CD14-positive monocyte (primary cell): ENCODE measurements at regions not wholly inside any gene's neighbourhood (a gene's known extent, or its start where the extent isn't known, plus 50 kb on each side); places are given as distances from the start of the nearest gene placed in this dataset.
"Not testable (repeated sequence)": the region's sequence is repeated elsewhere in the genome, so short reads cannot be mapped to it uniquely, and the experiment has no call there.

Source experiments
- DNase-seq, 3 donors: peaks; one replicate each; pipeline ENCODE4 v3.0.0-alpha.2; 2011 to 2022
- H2AFZ ChIP-seq: 2 replicates; pipeline ENCODE4 v1.6.0; 2012; ENCODE audit warnings: mild to moderate bottlenecking, low read depth, low read length, inconsistent platforms; ENCODE audit not compliant: insufficient read depth, poor library complexity, severe bottlenecking
- H3K27ac ChIP-seq, 2 donors: 1 replicate in 1 of 2; 2 replicates in 1 of 2; pipeline ENCODE4 v1.5.1; 2012 to 2013; ENCODE audit warnings: low read length in 2 of 2, control low read depth in 1 of 2, inconsistent platforms in 1 of 2, low read depth in 1 of 2, mild to moderate bottlenecking in 1 of 2
- H3K27me3 ChIP-seq, 2 donors: one replicate each; pipeline versions ENCODE4 v1.6.0 to v1.6.1; 2011 to 2013; ENCODE audit warnings: low read length in 2 of 2; ENCODE audit not compliant: control insufficient read depth in 2 of 2, insufficient read depth in 2 of 2
- H3K36me3 ChIP-seq, 2 donors: replicated peaks in 1 of 2; 1 replicate in 1 of 2; 2 replicates in 1 of 2; pipeline versions ENCODE4 v1.5.1 to v1.6.1; 2012 to 2013; ENCODE audit warnings: low read length in 2 of 2, control low read depth in 1 of 2, inconsistent platforms in 1 of 2, mild to moderate bottlenecking in 1 of 2; ENCODE audit not compliant: insufficient read depth in 2 of 2, control insufficient read depth in 1 of 2
- H3K4me1 ChIP-seq, 2 donors: 1 replicate in 1 of 2; 2 replicates in 1 of 2; pipeline versions ENCODE4 v1.5.1 to v1.6.1; 2012 to 2013; ENCODE audit warnings: low read length in 2 of 2, control low read depth in 1 of 2, inconsistent platforms in 1 of 2, mild to moderate bottlenecking in 1 of 2, moderate library complexity in 1 of 2; ENCODE audit not compliant: insufficient read depth in 2 of 2, control insufficient read depth in 1 of 2
- H3K4me2 ChIP-seq: replicated peaks from 2 replicates; pipeline ENCODE3; 2012; ENCODE audit warnings: low read length, moderate library complexity, mild to moderate bottlenecking; ENCODE audit not compliant: poor library complexity, severe bottlenecking; ENCODE audit errors: extremely low read depth
- H3K4me3 ChIP-seq, 3 experiments: fragments of 200-600 bp in 1 of 3; sonication (generic) in 1 of 3; replicated peaks in 1 of 3; 1 replicate in 2 of 3; 2 replicates in 1 of 3; pipeline ENCODE4 v1.5.1; 2011 to 2013; ENCODE audit warnings: low read length in 3 of 3, mild to moderate bottlenecking in 3 of 3, control low read depth in 2 of 3, low read depth in 2 of 3, inconsistent platforms in 1 of 3, moderate library complexity in 1 of 3
- H3K79me2 ChIP-seq: 2 replicates; pipeline ENCODE4 v1.6.0; 2012; ENCODE audit warnings: mild to moderate bottlenecking, control low read depth, inconsistent platforms, low read length, moderate library complexity; ENCODE audit not compliant: insufficient read depth
- H3K9ac ChIP-seq: 2 replicates; pipeline ENCODE4 v1.6.0; 2017; ENCODE audit warnings: low read length, mild to moderate bottlenecking; ENCODE audit not compliant: insufficient read depth, poor library complexity, severe bottlenecking
- H3K9me3 ChIP-seq, 2 donors: replicated peaks in 1 of 2; 1 replicate in 1 of 2; 2 replicates in 1 of 2; pipeline versions ENCODE4 v1.5.1 to v1.6.1; 2012 to 2013; ENCODE audit warnings: low read length in 2 of 2, control low read depth in 1 of 2; ENCODE audit not compliant: control insufficient read depth in 1 of 2, insufficient read depth in 1 of 2
- H4K20me1 ChIP-seq: 2 replicates; pipeline ENCODE4 v1.6.0; 2012; ENCODE audit warnings: mild to moderate bottlenecking, low read length, control low read depth, moderate library complexity; ENCODE audit not compliant: insufficient read depth
- H3K27ac Mint-ChIP-seq, 7 donors: one replicate each; pipeline ENCODE4 v1.8.0; 2020; ENCODE audit warnings: mild to moderate bottlenecking in 7 of 7, mixed read lengths in 7 of 7, moderate library complexity in 6 of 7, inconsistent platforms in 2 of 7
- H3K27me3 Mint-ChIP-seq, 3 donors: one replicate each; pipeline ENCODE4 v1.8.0; 2021 to 2022; ENCODE audit warnings: low read depth in 3 of 3, mild to moderate bottlenecking in 3 of 3, mixed read lengths in 3 of 3, moderate library complexity in 3 of 3, inconsistent platforms in 1 of 3
- H3K36me3 Mint-ChIP-seq, 2 donors: one replicate each; pipeline ENCODE4 v1.8.0; 2020; ENCODE audit warnings: mixed read lengths in 2 of 2, inconsistent platforms in 1 of 2, mild to moderate bottlenecking in 1 of 2
- H3K4me1 Mint-ChIP-seq: one replicate; pipeline ENCODE4 v1.8.0; 2020; ENCODE audit warnings: mild to moderate bottlenecking, mixed read lengths
- H3K4me3 Mint-ChIP-seq, 2 donors: one replicate each; pipeline ENCODE4 v1.8.0; 2020; ENCODE audit warnings: mild to moderate bottlenecking in 2 of 2, mixed read lengths in 2 of 2, moderate library complexity in 1 of 2
- H3K9me3 Mint-ChIP-seq, 7 donors: one replicate each; pipeline ENCODE4 v1.8.0; 2020 to 2022; ENCODE audit warnings: mixed read lengths in 7 of 7, mild to moderate bottlenecking in 6 of 7, moderate library complexity in 6 of 7, inconsistent platforms in 2 of 7
- CTCF ChIP-seq: fragments of 200-600 bp; IDR thresholded peaks from one replicate; pipeline ENCODE4 v1.8.0; 2022; ENCODE audit warnings: antibody characterized with exemption, mild to moderate bottlenecking
- WGBS: methylation state at CpG from one replicate; pipeline ENCODE4 v1.1.5; 2013; ENCODE audit warnings: missing lambda C conversion rate; ENCODE audit not compliant: insufficient coverage; 5-methylcytosine and 5-hydroxymethylcytosine counted together
- intact Hi-C, 2 donors: fragments of 100-400 bp; cut with micrococcal nuclease; formaldehyde crosslinking; loops; one replicate each; pipeline versions ENCODE4 v1.15.0 to v1.15.1; 2023

GRCh38 chr17:20721171-20721570, 141.6 kb downstream of the CDRT15L2 start:
- no peaks in the 10 kb centered on the region for H3K9me3 ChIP-seq
- H2AFZ ChIP-seq: no peak overlapping the region
- no peak overlapping the region for H3K4me3 Mint-ChIP-seq
- intact Hi-C loops: no loop called here
- H3K4me1 ChIP-seq: no peaks in the 10 kb centered on the region
- no peaks in the 10 kb centered on the region for H3K36me3 Mint-ChIP-seq
- H3K36me3 ChIP-seq: no peaks in the 10 kb centered on the region
- peaks cover 0 to 3% (median 0%) of the 10 kb centered on the region in 3 donors for H3K27me3 Mint-ChIP-seq
- 100% methylated on average over 1 of the region's 5 CpGs for WGBS
- no peak overlapping the region for H3K4me3 ChIP-seq
- no peaks in the 10 kb centered on the region for H4K20me1 ChIP-seq
- no peak for TF ChIP-seq CTCF
- no peak overlapping the region for H3K4me2 ChIP-seq
- no peaks in the 10 kb centered on the region for H3K9me3 Mint-ChIP-seq
- DNase-seq: no peak
- no peaks in the 10 kb centered on the region for H3K79me2 ChIP-seq
- H3K27ac Mint-ChIP-seq: no peak overlapping the region
- no peak overlapping the region for H3K27ac ChIP-seq
- H3K4me1 Mint-ChIP-seq: no peaks in the 10 kb centered on the region
- H3K9ac ChIP-seq: no peak overlapping the region
- H3K27me3 ChIP-seq: no peaks in the 10 kb centered on the region

GRCh38 chr17:20724391-20724790, 144.9 kb downstream of the CDRT15L2 start:
- H3K9ac ChIP-seq, DNase-seq, H3K4me3 ChIP-seq, H3K36me3 Mint-ChIP-seq, H3K4me1 ChIP-seq, H3K27ac ChIP-seq, intact Hi-C loops, H3K27ac Mint-ChIP-seq, H2AFZ ChIP-seq, H3K9me3 ChIP-seq, H3K4me2 ChIP-seq, H3K27me3 Mint-ChIP-seq, H3K4me3 Mint-ChIP-seq, H3K36me3 ChIP-seq, H3K27me3 ChIP-seq, H3K79me2 ChIP-seq, H3K4me1 Mint-ChIP-seq, H3K9me3 Mint-ChIP-seq, H4K20me1 ChIP-seq: not testable (repeated sequence)
- WGBS: no CpG with 5 or more reads among the region's 1 CpG

- H3K27ac ChIP-seq, H3K9me3 ChIP-seq, H2AFZ ChIP-seq, H3K27ac Mint-ChIP-seq, H3K36me3 Mint-ChIP-seq, H3K79me2 ChIP-seq, H3K4me3 Mint-ChIP-seq, H3K9ac ChIP-seq, H3K4me2 ChIP-seq, H3K9me3 Mint-ChIP-seq, H3K4me1 Mint-ChIP-seq, H3K27me3 Mint-ChIP-seq, H3K27me3 ChIP-seq, H3K4me1 ChIP-seq, H3K4me3 ChIP-seq, intact Hi-C loops, DNase-seq, H4K20me1 ChIP-seq, H3K36me3 ChIP-seq: not testable (repeated sequence)
- WGBS: no CpG with 5 or more reads among the region's 7 CpGs
Measured at GRCh38 chr17:20727201-20727600, 147.7 kb downstream of the CDRT15L2 start.
